Mammary epithelial cell (primary cell): ENCODE measurements at regions not wholly inside any gene's neighbourhood (a gene's known extent, or its start where the extent isn't known, plus 50 kb on each side); places are given as distances from the start of the nearest gene placed in this dataset.

Source experiments
- EZH2 ChIP-seq: IDR thresholded peaks from 2 replicates; pipeline ENCODE4 v1.6.1; 2012; ENCODE audit warnings: low read length, inconsistent platforms, borderline replicate concordance
- TF ChIP-seq, protein P1 (sequence below), 2 donors: IDR thresholded peaks in 1 of 2; conservative IDR thresholded peaks in 1 of 2; 2 replicates each; pipeline ENCODE4 v1.5.1; 2011 to 2012; ENCODE audit warnings: inconsistent platforms in 2 of 2, low read length in 2 of 2, mild to moderate bottlenecking in 2 of 2, control low read depth in 1 of 2, low read depth in 1 of 2; ENCODE audit not compliant: insufficient read depth in 1 of 2; ENCODE audit errors: extremely low read depth in 1 of 2

DNA sequence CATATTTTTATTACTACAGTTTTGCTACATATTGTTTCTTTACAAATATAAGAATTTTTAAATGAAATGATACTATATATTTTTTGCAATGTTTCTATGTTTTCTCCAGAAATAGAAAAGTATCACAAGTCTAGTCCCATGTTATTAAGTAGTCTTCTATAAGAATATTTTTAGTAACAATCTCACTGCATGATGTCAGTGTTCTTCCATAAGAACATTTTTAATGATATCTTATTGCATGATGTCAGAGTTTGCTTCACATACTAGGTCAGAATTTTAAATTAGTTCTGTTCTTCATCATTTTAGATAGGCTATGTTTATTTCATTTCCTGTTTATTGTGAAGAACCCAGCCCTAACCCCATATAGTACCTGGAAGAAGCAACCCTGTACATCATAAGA is 265.3 kb upstream of the IL12A start:
- TF ChIP-seq, protein P1, sequence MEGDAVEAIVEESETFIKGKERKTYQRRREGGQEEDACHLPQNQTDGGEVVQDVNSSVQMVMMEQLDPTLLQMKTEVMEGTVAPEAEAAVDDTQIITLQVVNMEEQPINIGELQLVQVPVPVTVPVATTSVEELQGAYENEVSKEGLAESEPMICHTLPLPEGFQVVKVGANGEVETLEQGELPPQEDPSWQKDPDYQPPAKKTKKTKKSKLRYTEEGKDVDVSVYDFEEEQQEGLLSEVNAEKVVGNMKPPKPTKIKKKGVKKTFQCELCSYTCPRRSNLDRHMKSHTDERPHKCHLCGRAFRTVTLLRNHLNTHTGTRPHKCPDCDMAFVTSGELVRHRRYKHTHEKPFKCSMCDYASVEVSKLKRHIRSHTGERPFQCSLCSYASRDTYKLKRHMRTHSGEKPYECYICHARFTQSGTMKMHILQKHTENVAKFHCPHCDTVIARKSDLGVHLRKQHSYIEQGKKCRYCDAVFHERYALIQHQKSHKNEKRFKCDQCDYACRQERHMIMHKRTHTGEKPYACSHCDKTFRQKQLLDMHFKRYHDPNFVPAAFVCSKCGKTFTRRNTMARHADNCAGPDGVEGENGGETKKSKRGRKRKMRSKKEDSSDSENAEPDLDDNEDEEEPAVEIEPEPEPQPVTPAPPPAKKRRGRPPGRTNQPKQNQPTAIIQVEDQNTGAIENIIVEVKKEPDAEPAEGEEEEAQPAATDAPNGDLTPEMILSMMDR (conservative IDR thresholded peaks at IDR 0.05 in 1 of 2, IDR thresholded peaks at IDR 0.05 in 1 of 2; ENCODE audit: extremely low read depth in 1 of 2, insufficient read depth in 1 of 2, low read depth in 1 of 2, low read length in 2 of 2): no peak
- no peak for TF ChIP-seq EZH2
